H9 (cell line): ENCODE measurements at regions not wholly inside any gene's neighbourhood (a gene's known extent, or its start where the extent isn't known, plus 50 kb on each side); places are given as distances from the start of the nearest gene placed in this dataset.

Experiments used
- DNase-seq: peaks from one replicate; pipeline ENCODE4 v3.0.0-alpha.2; 2017
- H2AFZ ChIP-seq: one replicate; pipeline ENCODE4 v1.6.1; 2013; ENCODE audit warnings: mild to moderate bottlenecking, low read length, control low read depth, moderate library complexity
- H2AK5ac ChIP-seq: 2 replicates; pipeline ENCODE4 v1.6.1; 2013; ENCODE audit warnings: low read length, control low read depth, mixed read lengths; ENCODE audit not compliant: insufficient read length
- H2BK120ac ChIP-seq: one replicate; pipeline ENCODE4 v1.6.1; 2013; ENCODE audit warnings: low read depth, mild to moderate bottlenecking, low read length, control low read depth, inconsistent platforms; ENCODE audit not compliant: poor library complexity, severe bottlenecking
- H2BK12ac ChIP-seq: 2 replicates; pipeline ENCODE4 v1.6.1; 2013; ENCODE audit warnings: low read length, control low read depth, mixed read lengths, low read depth; ENCODE audit not compliant: insufficient read length
- H2BK15ac ChIP-seq: 2 replicates; pipeline ENCODE4 v1.6.1; 2013; ENCODE audit warnings: low read depth, low read length, control low read depth
- H2BK20ac ChIP-seq: one replicate; pipeline ENCODE4 v1.6.1; 2013; ENCODE audit warnings: low read depth, mild to moderate bottlenecking, low read length, control low read depth, inconsistent platforms; ENCODE audit not compliant: poor library complexity, severe bottlenecking
- H2BK5ac ChIP-seq: 2 replicates; pipeline ENCODE4 v1.6.1; 2013; ENCODE audit warnings: low read length, control low read depth, mixed read lengths; ENCODE audit not compliant: insufficient read length
- H3K14ac ChIP-seq: 2 replicates; pipeline ENCODE4 v1.6.1; 2013; ENCODE audit warnings: low read length, control low read depth; ENCODE audit not compliant: insufficient read depth
- H3K18ac ChIP-seq: 2 replicates; pipeline ENCODE4 v1.6.1; 2013; ENCODE audit warnings: low read depth, mild to moderate bottlenecking, mixed read lengths, low read length, control low read depth; ENCODE audit not compliant: insufficient read length
- H3K23ac ChIP-seq: 2 replicates; pipeline ENCODE4 v1.6.1; 2013; ENCODE audit warnings: low read length, control low read depth, mixed read lengths, low read depth; ENCODE audit not compliant: insufficient read length
- H3K23me2 ChIP-seq: 2 replicates; pipeline ENCODE4 v1.6.1; 2013; ENCODE audit warnings: low read depth, mild to moderate bottlenecking, mixed read lengths, low read length, control low read depth; ENCODE audit not compliant: insufficient read length, poor library complexity, severe bottlenecking
- H3K27ac ChIP-seq: 2 replicates; pipeline ENCODE4 v1.5.1; 2013; ENCODE audit warnings: low read length, control low read depth, mixed read lengths, low read depth; ENCODE audit not compliant: insufficient read length
- H3K27me3 ChIP-seq: 2 replicates; pipeline ENCODE4 v1.6.1; 2013; ENCODE audit warnings: low read length, control low read depth, inconsistent platforms; ENCODE audit not compliant: insufficient read depth
- H3K4ac ChIP-seq: 2 replicates; pipeline ENCODE4 v1.6.1; 2013; ENCODE audit warnings: low read depth, mild to moderate bottlenecking, control low read depth, inconsistent platforms, low read length, moderate library complexity
- H3K4me1 ChIP-seq: 2 replicates; pipeline ENCODE4 v1.6.1; 2013; ENCODE audit warnings: low read length, control low read depth, inconsistent platforms; ENCODE audit not compliant: insufficient read depth
- H3K4me2 ChIP-seq: 2 replicates; pipeline ENCODE4 v1.6.1; 2013; ENCODE audit warnings: low read length, control low read depth, mixed read lengths; ENCODE audit not compliant: insufficient read length, insufficient read depth
- H3K56ac ChIP-seq: 2 replicates; pipeline ENCODE4 v1.6.1; 2013; ENCODE audit warnings: low read depth, mild to moderate bottlenecking, mixed read lengths, low read length, control low read depth; ENCODE audit not compliant: insufficient read length
- H3K79me1 ChIP-seq: 2 replicates; pipeline ENCODE4 v1.6.1; 2013; ENCODE audit warnings: low read depth, mild to moderate bottlenecking, moderate library complexity, low read length, control low read depth, inconsistent platforms; ENCODE audit not compliant: insufficient read depth, poor library complexity, severe bottlenecking
- H3K79me2 ChIP-seq: 2 replicates; pipeline ENCODE4 v1.6.1; 2013; ENCODE audit warnings: low read length, control low read depth, inconsistent platforms; ENCODE audit not compliant: insufficient read depth
- H3K9ac ChIP-seq: 2 replicates; pipeline ENCODE4 v1.6.1; 2013; ENCODE audit warnings: low read length, control low read depth, mixed read lengths; ENCODE audit not compliant: insufficient read length; ENCODE audit errors: extremely low read depth
- H3K9me3 ChIP-seq: one replicate; pipeline ENCODE4 v1.6.1; 2013; ENCODE audit warnings: low read depth, low read length, inconsistent platforms; ENCODE audit not compliant: control insufficient read depth
- H3T11ph ChIP-seq: one replicate; pipeline ENCODE4 v1.6.1; 2013; ENCODE audit warnings: mild to moderate bottlenecking, low read length, control low read depth, inconsistent platforms
- H4K20me1 ChIP-seq: one replicate; pipeline ENCODE4 v1.6.1; 2013; ENCODE audit not compliant: control insufficient read depth, insufficient read length, insufficient read depth
- H4K5ac ChIP-seq: 2 replicates; pipeline ENCODE4 v1.6.1; 2013; ENCODE audit warnings: low read depth, mild to moderate bottlenecking, mixed read lengths, low read length, control low read depth; ENCODE audit not compliant: insufficient read length
- H4K8ac ChIP-seq: replicated peaks from 2 replicates; pipeline ENCODE4 v1.6.1; 2013; ENCODE audit warnings: low read length, control low read depth, mixed read lengths, low read depth; ENCODE audit not compliant: insufficient read length
- H4K91ac ChIP-seq: 2 replicates; pipeline ENCODE4 v1.6.1; 2013; ENCODE audit warnings: low read depth, mild to moderate bottlenecking, moderate library complexity, mixed read lengths, low read length, control low read depth; ENCODE audit not compliant: insufficient read length
- H3K27ac Mint-ChIP-seq, 3 experiments: 2 replicates in 2 of 3; 3 replicates in 1 of 3; pipeline ENCODE4 v1.8.0; 2020 to 2021; ENCODE audit warnings: mixed read lengths in 3 of 3, mild to moderate bottlenecking in 1 of 3, moderate library complexity in 1 of 3
- H3K27me3 Mint-ChIP-seq: 2 replicates; pipeline ENCODE4 v1.8.0; 2021; ENCODE audit warnings: low read depth, mild to moderate bottlenecking, moderate library complexity, mixed read lengths
- H3K36me3 Mint-ChIP-seq, 3 experiments: 2 replicates in 2 of 3; 3 replicates in 1 of 3; pipeline ENCODE4 v1.8.0; 2020 to 2021; ENCODE audit warnings: low read depth in 3 of 3, mixed read lengths in 3 of 3; ENCODE audit not compliant: insufficient read depth in 1 of 3
- H3K4me1 Mint-ChIP-seq, 2 experiments: 2 replicates each; pipeline ENCODE4 v1.8.0; 2020; ENCODE audit warnings: mixed read lengths in 2 of 2
- H3K4me3 Mint-ChIP-seq, 2 experiments: 2 replicates in 1 of 2; 3 replicates in 1 of 2; pipeline ENCODE4 v1.8.0; 2020 to 2021; ENCODE audit warnings: mild to moderate bottlenecking in 2 of 2, mixed read lengths in 2 of 2, moderate library complexity in 1 of 2
- H3K9me3 Mint-ChIP-seq, 2 experiments: 2 replicates in 1 of 2; 3 replicates in 1 of 2; pipeline ENCODE4 v1.8.0; 2020; ENCODE audit warnings: mild to moderate bottlenecking in 2 of 2, mixed read lengths in 2 of 2, moderate library complexity in 1 of 2
- CTCF ChIP-seq: fragments of 200-600 bp; sonication (generic); conservative IDR thresholded peaks from 3 replicates; pipeline ENCODE4 v1.8.0; 2021; ENCODE audit warnings: antibody characterized with exemption, mild to moderate bottlenecking
- WGBS: extraction: QIAGEN DNeasy Blood & Tissue Kit; methylation state at CpG from one replicate; pipeline ENCODE4 v1.1.7; 2013; ENCODE audit warnings: missing lambda C conversion rate, low lambda C conversion rate, mixed read lengths; ENCODE audit not compliant: insufficient read length; ENCODE audit errors: extremely low coverage; 5-methylcytosine and 5-hydroxymethylcytosine counted together

GRCh38 chr1:193674292-193674944 is 488.0 kb upstream of the B3GALT2 start:
- H2BK120ac ChIP-seq: no peak overlapping the region
- no peak overlapping the region for H4K91ac ChIP-seq
- no peak overlapping the region for H2AK5ac ChIP-seq
- TF ChIP-seq CTCF: no peak
- H3K9me3 ChIP-seq: no peaks in the 10 kb centered on the region
- no peak overlapping the region for H3K27ac ChIP-seq
- no peak overlapping the region for H3K27ac Mint-ChIP-seq
- DNase-seq: no peak
- no peaks in the 10 kb centered on the region for H3K4me1 ChIP-seq
- no peaks in the 10 kb centered on the region for H3K79me1 ChIP-seq
- no peak overlapping the region for H3K4me2 ChIP-seq
- no peak overlapping the region for H2BK15ac ChIP-seq
- H3K27me3 ChIP-seq: no peaks in the 10 kb centered on the region
- no peak overlapping the region for H2BK12ac ChIP-seq
- no peak overlapping the region for H3K9ac ChIP-seq
- H4K20me1 ChIP-seq: no peaks in the 10 kb centered on the region
- no peak overlapping the region for H2AFZ ChIP-seq
- H3K27me3 Mint-ChIP-seq: peaks cover 2% of the 10 kb centered on the region; the same call in 1 of the 2 replicates
- no peaks in the 10 kb centered on the region for H3K79me2 ChIP-seq
- peaks cover 0 to 3% of the 10 kb centered on the region in 2 experiments; a peak in 2 of 5 replicates for H3K9me3 Mint-ChIP-seq
- H3K14ac ChIP-seq: no peak overlapping the region
- no peaks in the 10 kb centered on the region for H3K23me2 ChIP-seq
- WGBS: no CpG with 5 or more reads among the region's 7 CpGs
- H3K56ac ChIP-seq: no peak overlapping the region
- no peak overlapping the region for H3K18ac ChIP-seq
- H3K4me3 Mint-ChIP-seq: no peak overlapping the region
- no peak overlapping the region for H2BK20ac ChIP-seq
- no peaks in the 10 kb centered on the region for H3K36me3 Mint-ChIP-seq
- no peak overlapping the region for H4K5ac ChIP-seq
- H4K8ac ChIP-seq: no peak overlapping the region
- no peak overlapping the region for H3K4ac ChIP-seq
- H2BK5ac ChIP-seq: no peak overlapping the region
- H3K23ac ChIP-seq: no peak overlapping the region
- H3K4me1 Mint-ChIP-seq: peaks cover under 1% of the 10 kb centered on the region in 2 experiments; a peak in 2 of 4 replicates
- no peak overlapping the region for H3T11ph ChIP-seq
